ENCODE measurements at regions not wholly inside any gene's neighbourhood (a gene's known extent, or its start where the extent isn't known, plus 50 kb on each side); places are given as distances from the start of the nearest gene placed in this dataset.

DNA sequence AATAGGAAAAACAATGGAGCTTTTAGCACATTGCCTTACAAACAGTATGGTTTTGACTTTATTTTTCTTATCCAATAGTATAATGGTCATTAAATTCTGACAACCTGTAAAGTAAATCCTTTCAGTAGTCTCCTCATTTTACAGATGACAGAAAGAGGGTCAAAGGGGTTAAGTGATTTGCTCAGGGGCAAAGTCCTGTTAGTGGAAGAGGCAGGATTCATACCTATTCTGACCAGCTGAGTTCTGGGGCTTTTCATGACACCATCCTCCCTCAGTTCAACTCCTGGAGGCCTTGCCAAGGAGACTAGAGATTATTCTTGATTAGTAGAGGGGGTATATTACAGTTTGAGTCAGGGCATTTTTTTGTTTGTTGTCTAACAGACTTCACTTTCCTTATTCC is 278.7 kb upstream of the DUSP10 start:
- Histone ChIP-seq H3K4me2 (ENCODE audit: insufficient read depth, low read length) (no peak overlapping the region), H2AFZ (ENCODE audit: low read depth, low read length) (no peak overlapping the region), H4K20me1 (ENCODE audit: insufficient read depth, low read length) (no peaks in the 10 kb centered on the region), H3K4me3 (ENCODE audit: low read depth in 1 of 2, low read length in 2 of 2) (no peak overlapping the region), H3K9ac (ENCODE audit: low read depth, low read length) (no peak overlapping the region), H3K27me3 (ENCODE audit: insufficient read depth, low read length, poor library complexity) (no peaks in the 10 kb centered on the region), H3K27ac (ENCODE audit: low read length) (no peak overlapping the region), H3K79me2 (ENCODE audit: insufficient read depth, low read length) (no peaks in the 10 kb centered on the region), H3K36me3 (ENCODE audit: insufficient read depth, low read length) (no peaks in the 10 kb centered on the region), H3K4me1 (ENCODE audit: insufficient read depth, low read length) (no peaks in the 10 kb centered on the region), H3K9me3 (ENCODE audit: insufficient read depth, low read length, severe bottlenecking) (no peaks in the 10 kb centered on the region)
- DNase-seq (no peak), ATAC-seq (ENCODE audit: insufficient read depth, low read depth) (no peak)
- TF ChIP-seq EZH2 (IDR thresholded peaks at IDR 0.05; ENCODE audit: borderline replicate concordance, low read depth, low read length, severe bottlenecking) (no peak), CTCF (IDR thresholded peaks at IDR 0.05; ENCODE audit: borderline replicate concordance, extremely low read depth, low read length, poor library complexity, severe bottlenecking) (no peak)

DNA sequence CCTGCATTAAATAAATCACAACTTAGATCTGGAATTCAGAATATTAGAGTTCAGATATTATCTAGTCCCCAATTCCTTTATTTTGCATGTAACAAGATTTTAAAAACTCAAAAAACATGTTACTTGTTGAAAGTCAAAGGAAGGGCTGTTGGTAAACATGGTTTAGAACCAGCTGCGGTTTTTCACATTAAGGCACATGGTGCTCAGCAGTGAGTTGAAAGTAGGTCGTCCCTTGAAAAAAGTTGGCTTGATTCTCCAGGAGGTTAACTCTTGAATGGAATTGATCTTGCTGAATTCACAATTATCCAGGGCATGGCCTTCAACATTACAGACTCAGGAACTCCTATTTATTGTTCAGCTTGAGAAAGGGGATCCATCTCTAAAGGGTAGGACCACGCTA is 277.1 kb upstream of the DUSP10 start:
- Histone ChIP-seq H3K4me2 (ENCODE audit: insufficient read depth, low read length) (no peak overlapping the region), H3K27ac (ENCODE audit: low read length) (no peak overlapping the region), H3K4me3 (ENCODE audit: low read depth in 1 of 2, low read length in 2 of 2) (no peak overlapping the region), H4K20me1 (ENCODE audit: insufficient read depth, low read length) (no peaks in the 10 kb centered on the region), H3K4me1 (ENCODE audit: insufficient read depth, low read length) (no peaks in the 10 kb centered on the region), H2AFZ (ENCODE audit: low read depth, low read length) (no peak overlapping the region), H3K27me3 (ENCODE audit: insufficient read depth, low read length, poor library complexity) (no peaks in the 10 kb centered on the region), H3K36me3 (ENCODE audit: insufficient read depth, low read length) (no peaks in the 10 kb centered on the region), H3K9me3 (ENCODE audit: insufficient read depth, low read length, severe bottlenecking) (no peaks in the 10 kb centered on the region), H3K9ac (ENCODE audit: low read depth, low read length) (no peak overlapping the region), H3K79me2 (ENCODE audit: insufficient read depth, low read length) (no peaks in the 10 kb centered on the region)
- ATAC-seq (ENCODE audit: insufficient read depth, low read depth) (no peak), DNase-seq (no peak)
- no peak for TF ChIP-seq CTCF (IDR thresholded peaks at IDR 0.05; ENCODE audit: borderline replicate concordance, extremely low read depth, low read length, poor library complexity, severe bottlenecking)
- no peak for TF ChIP-seq EZH2 (IDR thresholded peaks at IDR 0.05; ENCODE audit: borderline replicate concordance, low read depth, low read length, severe bottlenecking)

- no peaks in the 10 kb centered on the region for H3K36me3 ChIP-seq (ENCODE audit: insufficient read depth, low read length)
- H3K4me1 ChIP-seq (ENCODE audit: insufficient read depth, low read length), result no peaks in the 10 kb centered on the region
- no peak for TF ChIP-seq CTCF (IDR thresholded peaks at IDR 0.05; ENCODE audit: borderline replicate concordance, extremely low read depth, low read length, poor library complexity, severe bottlenecking)
- no peak for TF ChIP-seq EZH2 (IDR thresholded peaks at IDR 0.05; ENCODE audit: borderline replicate concordance, low read depth, low read length, severe bottlenecking)
- H3K9me3 ChIP-seq (ENCODE audit: insufficient read depth, low read length, severe bottlenecking), result no peaks in the 10 kb centered on the region
- no peak overlapping the region for H3K4me2 ChIP-seq (ENCODE audit: insufficient read depth, low read length)
- H3K9ac ChIP-seq (ENCODE audit: low read depth, low read length), result no peak overlapping the region
- H3K27me3 ChIP-seq (ENCODE audit: insufficient read depth, low read length, poor library complexity), result no peaks in the 10 kb centered on the region
- no peaks in the 10 kb centered on the region for H3K79me2 ChIP-seq (ENCODE audit: insufficient read depth, low read length)
- no peak for DNase-seq
- ATAC-seq (ENCODE audit: insufficient read depth, low read depth), result no peak
- H3K4me3 ChIP-seq (ENCODE audit: low read depth in 1 of 2, low read length in 2 of 2), result no peak overlapping the region
- H3K27ac ChIP-seq (ENCODE audit: low read length), result no peak overlapping the region
- no peak overlapping the region for H2AFZ ChIP-seq (ENCODE audit: low read depth, low read length)
- H4K20me1 ChIP-seq (ENCODE audit: insufficient read depth, low read length), result no peaks in the 10 kb centered on the region
Observed at GRCh38 chr1:222018041-222018440, 276.2 kb upstream of the DUSP10 start.

DNA sequence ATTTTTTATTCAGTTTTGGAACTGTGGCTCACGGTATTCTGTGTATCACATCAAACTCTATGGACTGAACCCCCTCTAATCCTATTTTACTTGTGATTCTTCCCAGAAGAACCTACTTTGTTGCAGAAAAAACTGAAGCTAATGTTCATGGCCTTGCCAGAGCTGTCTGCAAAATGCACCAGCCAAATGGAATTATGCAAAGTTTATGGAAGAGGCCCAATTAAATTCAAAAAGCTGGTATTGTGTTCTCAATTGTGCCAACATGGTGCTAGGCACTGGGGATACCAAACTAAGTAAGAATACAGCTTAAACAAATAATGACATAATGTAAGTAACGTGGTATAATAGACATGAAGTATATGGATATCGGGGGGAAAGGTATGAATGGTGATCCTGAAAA is 273.8 kb upstream of the DUSP10 start:
- Histone ChIP-seq H3K27me3 (ENCODE audit: insufficient read depth, low read length, poor library complexity) (no peaks in the 10 kb centered on the region), H3K9me3 (ENCODE audit: insufficient read depth, low read length, severe bottlenecking) (no peaks in the 10 kb centered on the region), H2AFZ (ENCODE audit: low read depth, low read length) (no peak overlapping the region), H3K27ac (ENCODE audit: low read length) (no peak overlapping the region), H3K4me2 (ENCODE audit: insufficient read depth, low read length) (no peak overlapping the region), H3K9ac (ENCODE audit: low read depth, low read length) (no peak overlapping the region), H3K4me1 (ENCODE audit: insufficient read depth, low read length) (no peaks in the 10 kb centered on the region), H3K79me2 (ENCODE audit: insufficient read depth, low read length) (no peaks in the 10 kb centered on the region), H4K20me1 (ENCODE audit: insufficient read depth, low read length) (no peaks in the 10 kb centered on the region), H3K36me3 (ENCODE audit: insufficient read depth, low read length) (no peaks in the 10 kb centered on the region), H3K4me3 (ENCODE audit: low read depth in 1 of 2, low read length in 2 of 2) (no peak overlapping the region)
- ATAC-seq (ENCODE audit: insufficient read depth, low read depth) (no peak), DNase-seq (no peak)
- TF ChIP-seq EZH2 (IDR thresholded peaks at IDR 0.05; ENCODE audit: borderline replicate concordance, low read depth, low read length, severe bottlenecking), result no peak
- no peak for TF ChIP-seq CTCF (IDR thresholded peaks at IDR 0.05; ENCODE audit: borderline replicate concordance, extremely low read depth, low read length, poor library complexity, severe bottlenecking)

All from DND-41 (cell line).